Panc1 (cell line): ENCODE measurements at regions not wholly inside any gene's neighbourhood (a gene's known extent, or its start where the extent isn't known, plus 50 kb on each side); places are given as distances from the start of the nearest gene placed in this dataset.

Source experiments
- CTCF ChIP-seq: fragments of 450-650 bp; IDR thresholded peaks from 2 replicates; pipeline ENCODE4 v1.5.1; 2017; ENCODE audit warnings: mild to moderate bottlenecking
- POLR2AphosphoS5 ChIP-seq: IDR thresholded peaks from 2 replicates; pipeline ENCODE4 v1.6.1; 2012; ENCODE audit warnings: mild to moderate bottlenecking, low read depth, low read length, moderate library complexity
- REST ChIP-seq, 2 experiments: IDR thresholded peaks; 2 replicates each; pipeline ENCODE4 v1.6.1; 2011 to 2012; ENCODE audit warnings: low read depth in 2 of 2, control low read depth in 1 of 2, low read length in 1 of 2, mild to moderate bottlenecking in 1 of 2, moderate library complexity in 1 of 2; ENCODE audit not compliant: insufficient read depth in 1 of 2
- SIN3A ChIP-seq: IDR thresholded peaks from 2 replicates; pipeline ENCODE4 v1.6.1; 2012; ENCODE audit warnings: low read depth, mild to moderate bottlenecking, low read length, moderate library complexity, borderline replicate concordance; ENCODE audit not compliant: insufficient read depth
- TCF7L2 ChIP-seq: IDR thresholded peaks from 2 replicates; pipeline ENCODE4 v1.6.1; 2011; ENCODE audit warnings: mild to moderate bottlenecking, low read depth, low read length, inconsistent platforms

DNA sequence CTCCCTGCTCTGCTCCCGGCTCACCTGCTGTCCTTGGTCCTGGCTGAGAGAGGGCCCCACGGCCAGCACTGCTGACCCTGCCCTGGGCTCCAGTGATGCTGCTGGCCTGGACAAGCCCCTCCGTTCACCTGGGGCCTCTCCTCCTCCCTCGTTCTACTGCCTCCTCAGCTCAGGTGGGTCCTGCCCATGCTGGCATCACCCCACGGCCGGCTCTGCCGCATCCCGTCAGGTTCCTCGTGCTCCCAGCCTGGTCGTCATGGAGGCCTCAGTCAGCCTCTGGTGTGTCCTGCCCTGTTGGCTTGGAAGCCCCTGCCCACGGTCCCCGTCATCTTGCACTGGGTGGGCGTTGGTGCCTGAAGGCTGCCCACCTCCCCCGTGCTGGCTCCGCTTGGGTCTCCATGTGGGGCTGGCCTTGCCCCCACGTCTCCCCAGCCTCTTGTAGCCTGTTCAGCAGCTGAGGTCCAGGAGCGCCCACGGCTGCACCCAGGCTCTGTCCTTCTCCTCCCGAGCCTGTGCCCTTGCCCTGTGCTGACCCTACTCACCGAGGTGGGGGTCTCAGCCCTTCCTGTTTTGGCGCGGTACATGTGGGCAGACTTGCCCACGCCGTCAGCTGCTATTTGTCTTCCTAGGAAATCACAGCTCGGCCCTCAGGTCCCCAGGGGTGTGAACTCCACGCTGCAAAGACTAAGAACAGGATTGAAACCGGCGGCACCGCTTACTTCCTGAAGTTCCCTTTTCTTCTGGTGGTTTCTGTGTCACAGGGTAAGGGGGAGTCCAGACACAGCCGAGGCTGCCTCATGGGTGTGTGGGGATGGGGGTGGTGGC lies 121.6 kb downstream of the TMEM121 start:
- TF ChIP-seq CTCF, result no peak
- no peak for TF ChIP-seq POLR2AphosphoS5
- no peak for TF ChIP-seq SIN3A
- peak; percentile 50 to 64; a peak in 2 of 4 replicates for TF ChIP-seq REST (IDR thresholded peaks at IDR 0.05; ENCODE audit: insufficient read depth in 1 of 2, low read depth in 2 of 2, low read length in 1 of 2)
- no peak for TF ChIP-seq TCF7L2
